HTR-8/SVneo (cell line): ENCODE measurements at regions not wholly inside any gene's neighbourhood (a gene's known extent, or its start where the extent isn't known, plus 50 kb on each side); places are given as distances from the start of the nearest gene placed in this dataset.
"Not testable (repeated sequence)": the region's sequence is repeated elsewhere in the genome, so short reads cannot be mapped to it uniquely, and the experiment has no call there.

Experiments used
- DNase-seq: peaks from one replicate; pipeline ENCODE4 v3.0.0; 2011; ENCODE audit warnings: low spot score, mixed read lengths; ENCODE audit not compliant: insufficient read length
- FAIRE-seq: peaks from 2 replicates; lab custom pipeline; 2011; peaks lifted over from hg19 to GRCh38; lab: Jason Lieb, UNC

GRCh38 chr7:91722831-91723230 is 157.7 kb downstream of the MTERF1 start:
- FAIRE-seq: no peak

GRCh38 chr7:91729046-91729445 is 151.5 kb downstream of the MTERF1 start:
- not testable (repeated sequence) for FAIRE-seq

More at GRCh38 chr7:91722831-91723230, 157.7 kb downstream of the MTERF1 start:
- no peak for DNase-seq

GRCh38 chr7:91731976-91732375 is 148.5 kb downstream of the MTERF1 start:
- DNase-seq: no peak
- no peak for FAIRE-seq

More at GRCh38 chr7:91729046-91729445, 151.5 kb downstream of the MTERF1 start:
- DNase-seq: not testable (repeated sequence)

GRCh38 chr7:91749418-91749817 is 131.1 kb downstream of the MTERF1 start:
- no peak for DNase-seq
- FAIRE-seq: no peak

- no peak for DNase-seq
- FAIRE-seq: no peak
Observed at GRCh38 chr7:91750091-91750490, 130.4 kb downstream of the MTERF1 start.

GRCh38 chr7:91752102-91752501 is 128.4 kb downstream of the MTERF1 start:
- no peak for FAIRE-seq
- no peak for DNase-seq

GRCh38 chr7:91754280-91754679 is 126.2 kb downstream of the MTERF1 start:
- not testable (repeated sequence) for DNase-seq, FAIRE-seq

GRCh38 chr7:91755121-91755520 is 125.4 kb downstream of the MTERF1 start:
- FAIRE-seq, DNase-seq: not testable (repeated sequence)

- no peak for DNase-seq
- no peak for FAIRE-seq
Observed at GRCh38 chr7:91759205-91759863, 121.2 kb downstream of the MTERF1 start.

- DNase-seq: no peak
Observed at GRCh38 chr7:91767820-91768219, 112.7 kb downstream of the MTERF1 start.

GRCh38 chr7:91771394-91771793 is 109.1 kb downstream of the MTERF1 start:
- no peak for FAIRE-seq

More at GRCh38 chr7:91767820-91768219, 112.7 kb downstream of the MTERF1 start:
- FAIRE-seq: no peak

GRCh38 chr7:91771921-91772815 is 108.3 kb downstream of the MTERF1 start:
- DNase-seq: no peak
- FAIRE-seq: no peak

More at GRCh38 chr7:91771394-91771793, 109.1 kb downstream of the MTERF1 start:
- no peak for DNase-seq

GRCh38 chr7:91776171-91776570 is 104.3 kb downstream of the MTERF1 start:
- DNase-seq (no peak), FAIRE-seq (no peak)

GRCh38 chr7:91777522-91777921 is 103.0 kb downstream of the MTERF1 start:
- no peak for DNase-seq
- FAIRE-seq: no peak

- DNase-seq: no peak
- no peak for FAIRE-seq
Observed at GRCh38 chr7:91778416-91778815, 102.1 kb downstream of the MTERF1 start.

- FAIRE-seq: no peak
- no peak for DNase-seq
Observed at GRCh38 chr7:91780521-91780920, 100.0 kb downstream of the MTERF1 start.

GRCh38 chr7:91784469-91784868 is 96.0 kb downstream of the MTERF1 start:
- DNase-seq: peak; percentile 12
- FAIRE-seq: no peak

GRCh38 chr7:91787931-91788330 is 92.6 kb downstream of the MTERF1 start:
- DNase-seq (no peak), FAIRE-seq (no peak)

- DNase-seq (no peak), FAIRE-seq (no peak)
Observed at GRCh38 chr7:91789086-91789485, 91.4 kb downstream of the MTERF1 start.

- no peak for FAIRE-seq
Observed at GRCh38 chr7:91789558-91789957, 90.9 kb downstream of the MTERF1 start.

GRCh38 chr7:91790646-91791045 is 89.9 kb downstream of the MTERF1 start:
- DNase-seq, FAIRE-seq: not testable (repeated sequence)

More at GRCh38 chr7:91789558-91789957, 90.9 kb downstream of the MTERF1 start:
- DNase-seq: no peak
